GM12878 (cell line): ENCODE measurements at regions not wholly inside any gene's neighbourhood (a gene's known extent, or its start where the extent isn't known, plus 50 kb on each side); places are given as distances from the start of the nearest gene placed in this dataset.

Source experiments
- ATAC-seq: fragments of 200-7000 bp; cut with Tn5 transposase; 3 replicates; pipeline ENCODE4 v1.9.1; 2020; ENCODE audit warnings: mild to moderate bottlenecking, moderate library complexity
- BruUV-seq: library from RNA; stranded (reverse); fragments of 400-500 nt; replicated peaks from 2 replicates; lab custom pipeline; 2021; lab: Mats Ljungman, UMichigan
- CTCF ChIA-PET: fragments of 300-600 bp; sonication (Branson Sonifier 250); formaldehyde crosslinking; extraction: SDS; loops from one replicate; lab custom pipeline; 2021; ENCODE audit warnings: inconsistent platforms; lab: Yijun Ruan, JAX
- POLR2A ChIA-PET: fragments of 350-600 bp; formaldehyde crosslinking; extraction: SDS; loops from one replicate; lab custom pipeline; 2021; ENCODE audit warnings: inconsistent platforms; lab: Charles Lee
- RAD21 ChIA-PET: fragments of 300-600 bp; sonication (Branson Sonifier 250); formaldehyde crosslinking; loops from one replicate; lab custom pipeline; 2023; ENCODE audit warnings: antibody characterized with exemption; ENCODE audit not compliant: unreplicated experiment; lab: Charles Lee
- SMC1A ChIA-PET: fragments of 300-600 bp; sonication (Branson Sonifier 250); formaldehyde crosslinking; loops from one replicate; lab custom pipeline; 2023; ENCODE audit not compliant: unreplicated experiment, uncharacterized antibody; lab: Charles Lee
- DNase-seq: peaks from one replicate; pipeline ENCODE4 v3.0.0-alpha.2; 2011; ENCODE audit warnings: low read depth, low spot score
- FAIRE-seq: peaks from 3 replicates; lab custom pipeline; 2011; peaks lifted over from hg19 to GRCh38; lab: Jason Lieb, UNC
- H2AFZ ChIP-seq: 2 replicates; pipeline ENCODE4 v1.6.0; 2011; ENCODE audit warnings: low read depth, low read length, control low read depth; ENCODE audit not compliant: control insufficient read depth
- H3K27ac ChIP-seq: 2 replicates; pipeline ENCODE4 v1.5.1; 2011; ENCODE audit warnings: control low read depth; ENCODE audit not compliant: control insufficient read depth, insufficient read depth
- H3K27me3 ChIP-seq, 2 experiments: replicated peaks in 1 of 2; 2 replicates each; pipeline versions ENCODE4 v1.6.0 to v1.6.1; 2011; ENCODE audit warnings: low read length in 1 of 2; ENCODE audit not compliant: control insufficient read depth in 2 of 2, insufficient read depth in 2 of 2
- H3K36me3 ChIP-seq, 2 experiments: 2 replicates each; pipeline ENCODE4 v1.5.1; 2011; ENCODE audit warnings: low read length in 1 of 2; ENCODE audit not compliant: control insufficient read depth in 2 of 2, insufficient read depth in 2 of 2
- H3K4me1 ChIP-seq: 2 replicates; pipeline ENCODE4 v1.6.1; 2011; ENCODE audit warnings: mild to moderate bottlenecking, low read length, moderate library complexity, mixed read lengths; ENCODE audit not compliant: control insufficient read depth, insufficient read depth
- H3K4me2 ChIP-seq: 2 replicates; pipeline ENCODE4 v1.6.0; 2011; ENCODE audit warnings: control low read depth; ENCODE audit not compliant: control insufficient read depth, insufficient read depth
- H3K4me3 ChIP-seq: fragments of 200-600 bp; sonication (generic); 2 replicates; pipeline ENCODE4 v1.5.1; 2016
- H3K79me2 ChIP-seq: 2 replicates; pipeline ENCODE4 v1.6.0; 2011; ENCODE audit warnings: low read length; ENCODE audit not compliant: control insufficient read depth, insufficient read depth
- H3K9ac ChIP-seq: 2 replicates; pipeline ENCODE4 v1.8.0; 2011; ENCODE audit warnings: low read length, control low read depth, mixed read lengths; ENCODE audit not compliant: control insufficient read depth, insufficient read depth
- H3K9me3 ChIP-seq: replicated peaks from 3 replicates; pipeline ENCODE4 v1.5.1; 2011; ENCODE audit warnings: mild to moderate bottlenecking, low read length; ENCODE audit not compliant: control insufficient read depth, insufficient read depth
- H4K20me1 ChIP-seq: 2 replicates; pipeline ENCODE4 v1.6.0; 2011; ENCODE audit not compliant: control insufficient read depth, insufficient read depth
- CBX5 ChIP-seq: sonication (generic); IDR thresholded peaks from 2 replicates; pipeline ENCODE4 v1.6.1; 2016; ENCODE audit warnings: low read depth, moderate library complexity, mild to moderate bottlenecking, inconsistent platforms
- CHD4 ChIP-seq: fragments of 200-600 bp; sonication (generic); IDR thresholded peaks from 2 replicates; pipeline ENCODE4 v1.6.1; 2016; ENCODE audit warnings: mild to moderate bottlenecking
- DPF2 ChIP-seq: fragments of 450-650 bp; IDR thresholded peaks from 2 replicates; pipeline ENCODE4 v1.6.1; 2017; ENCODE audit warnings: mild to moderate bottlenecking
- EED ChIP-seq: sonication (generic); IDR thresholded peaks from 2 replicates; pipeline ENCODE4 v1.6.1; 2016; ENCODE audit warnings: antibody characterized with exemption, low read depth
- HCFC1 ChIP-seq: fragments of 150-350 bp; IDR thresholded peaks from 2 replicates; pipeline ENCODE4 v1.6.1; 2014; ENCODE audit warnings: low read length
- JUNB ChIP-seq: IDR thresholded peaks from 2 replicates; pipeline ENCODE4 v1.6.1; 2016; ENCODE audit warnings: antibody characterized with exemption, mild to moderate bottlenecking
- NBN ChIP-seq: fragments of 450-650 bp; IDR thresholded peaks from 2 replicates; pipeline ENCODE4 v1.6.1; 2016
- NFYA ChIP-seq: IDR thresholded peaks from 2 replicates; pipeline ENCODE4 v1.6.1; 2011; ENCODE audit warnings: low read depth, mild to moderate bottlenecking, low read length, improper control_type of control experiment, borderline replicate concordance
- NRF1 ChIP-seq: conservative IDR thresholded peaks from 2 replicates; pipeline ENCODE4 v1.6.1; 2011; ENCODE audit warnings: mild to moderate bottlenecking, low read depth, low read length, improper control_type of control experiment
- POLR2AphosphoS5 ChIP-seq: IDR thresholded peaks from 2 replicates; pipeline ENCODE4 v1.6.1; 2011; ENCODE audit warnings: mild to moderate bottlenecking, low read length, inconsistent platforms
- RCOR1 ChIP-seq: conservative IDR thresholded peaks from 2 replicates; pipeline ENCODE4 v1.6.1; 2012; ENCODE audit warnings: low read depth, low read length, improper control_type of control experiment
- RFX5 ChIP-seq: IDR thresholded peaks from 2 replicates; pipeline ENCODE4 v1.6.1; 2011; ENCODE audit warnings: low read depth, low read length, improper control_type of control experiment
- SREBF1 ChIP-seq: IDR thresholded peaks from 2 replicates; pipeline ENCODE4 v1.6.1; 2012; ENCODE audit warnings: mild to moderate bottlenecking, low read length
- SRF ChIP-seq, 2 experiments: IDR thresholded peaks; 2 replicates each; pipeline ENCODE4 v1.6.1; 2011; ENCODE audit warnings: low read depth in 2 of 2, low read length in 2 of 2, mild to moderate bottlenecking in 1 of 2, moderate library complexity in 1 of 2
- STAT3 ChIP-seq: IDR thresholded peaks from 2 replicates; pipeline ENCODE4 v1.6.1; 2011; ENCODE audit warnings: low read depth, low read length, improper control_type of control experiment
- WRNIP1 ChIP-seq: IDR thresholded peaks from 2 replicates; pipeline ENCODE4 v1.6.1; 2011; ENCODE audit warnings: low read depth, low read length, improper control_type of control experiment, borderline replicate concordance
- YY1 ChIP-seq: IDR thresholded peaks from 2 replicates; pipeline ENCODE4 v1.6.1; 2011; ENCODE audit warnings: low read depth, mild to moderate bottlenecking, low read length
- WGBS: methylation state at CpG from one replicate; pipeline ENCODE4 v1.1.6; 2016; ENCODE audit warnings: low lambda C conversion rate; ENCODE audit not compliant: insufficient replicate concordance, insufficient coverage; ENCODE audit errors: missing lambda C conversion rate; 5-methylcytosine and 5-hydroxymethylcytosine counted together
- in situ Hi-C: fragments of 300-500 bp; cut with MboI; formaldehyde crosslinking; loops from 9 replicates; pipeline ENCODE4 v1.14.3; 2018; ENCODE audit warnings: mixed read lengths
- intact Hi-C: fragments of 100-400 bp; cut with micrococcal nuclease; formaldehyde crosslinking; loops from one replicate; pipeline ENCODE4 v1.14.2; 2022; ENCODE audit not compliant: unreplicated experiment
- TF ChIP-seq, protein P1 (sequence below): IDR thresholded peaks from 2 replicates; pipeline ENCODE4 v1.6.1; 2012; ENCODE audit warnings: improper control_type of control experiment, low read depth, low read length; ENCODE audit not compliant: insufficient replicate concordance
- TF ChIP-seq, protein P2 (sequence below): IDR thresholded peaks from 2 replicates; pipeline ENCODE4 v1.6.1; 2011; ENCODE audit warnings: low read depth, low read length, improper control_type of control experiment, borderline replicate concordance

DNA sequence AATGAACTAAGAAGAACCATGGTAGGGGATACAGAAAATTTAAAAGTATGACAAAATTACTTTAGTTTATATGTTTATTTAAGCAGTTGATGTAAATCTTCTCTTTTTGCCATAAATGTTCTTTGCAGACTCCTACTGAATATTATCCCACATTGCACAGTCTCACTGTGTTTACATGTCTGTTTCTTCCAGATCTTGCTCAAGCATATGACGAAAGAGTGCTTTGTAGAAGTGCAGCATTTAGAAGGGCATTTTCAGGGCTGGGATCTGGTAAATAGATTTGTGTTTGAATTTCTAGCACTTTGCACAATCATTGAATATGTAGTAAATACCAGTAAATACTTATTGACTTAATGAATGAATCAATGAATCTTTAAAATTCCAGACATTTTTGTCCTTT is 152.0 kb upstream of the EPHA7 start:
- intact Hi-C loops = no loop called here
- H4K20me1 ChIP-seq = no peaks in the 10 kb centered on the region
- no peak overlapping the region for H3K9ac ChIP-seq
- no TSS peak for BruUV-seq
- H3K27me3 ChIP-seq = no peaks in the 10 kb centered on the region
- ChIA-PET SMC1A (no interaction called here), CTCF (no interaction called here), POLR2A (no interaction called here), RAD21 (no interaction called here)
- FAIRE-seq (no peak), ATAC-seq (no peak), DNase-seq (no peak)
- H3K4me1 ChIP-seq = no peaks in the 10 kb centered on the region
- no peaks in the 10 kb centered on the region for H3K79me2 ChIP-seq
- no peak for TF ChIP-seq POLR2AphosphoS5
- no peak for TF ChIP-seq NBN
- no peak for TF ChIP-seq RFX5
- TF ChIP-seq SRF (IDR thresholded peaks at IDR 0.05; ENCODE audit: low read depth in 2 of 2, low read length in 2 of 2) = no peak
- TF ChIP-seq STAT3 = no peak
- no peak for TF ChIP-seq NRF1
- no peak for TF ChIP-seq NFYA
- TF ChIP-seq YY1 = no peak
- TF ChIP-seq SREBF1 = no peak
- TF ChIP-seq EED = no peak
- TF ChIP-seq CBX5 = no peak
- TF ChIP-seq JUNB = no peak
- no peak for TF ChIP-seq HCFC1
- no peak for TF ChIP-seq RCOR1
- TF ChIP-seq, protein P1, sequence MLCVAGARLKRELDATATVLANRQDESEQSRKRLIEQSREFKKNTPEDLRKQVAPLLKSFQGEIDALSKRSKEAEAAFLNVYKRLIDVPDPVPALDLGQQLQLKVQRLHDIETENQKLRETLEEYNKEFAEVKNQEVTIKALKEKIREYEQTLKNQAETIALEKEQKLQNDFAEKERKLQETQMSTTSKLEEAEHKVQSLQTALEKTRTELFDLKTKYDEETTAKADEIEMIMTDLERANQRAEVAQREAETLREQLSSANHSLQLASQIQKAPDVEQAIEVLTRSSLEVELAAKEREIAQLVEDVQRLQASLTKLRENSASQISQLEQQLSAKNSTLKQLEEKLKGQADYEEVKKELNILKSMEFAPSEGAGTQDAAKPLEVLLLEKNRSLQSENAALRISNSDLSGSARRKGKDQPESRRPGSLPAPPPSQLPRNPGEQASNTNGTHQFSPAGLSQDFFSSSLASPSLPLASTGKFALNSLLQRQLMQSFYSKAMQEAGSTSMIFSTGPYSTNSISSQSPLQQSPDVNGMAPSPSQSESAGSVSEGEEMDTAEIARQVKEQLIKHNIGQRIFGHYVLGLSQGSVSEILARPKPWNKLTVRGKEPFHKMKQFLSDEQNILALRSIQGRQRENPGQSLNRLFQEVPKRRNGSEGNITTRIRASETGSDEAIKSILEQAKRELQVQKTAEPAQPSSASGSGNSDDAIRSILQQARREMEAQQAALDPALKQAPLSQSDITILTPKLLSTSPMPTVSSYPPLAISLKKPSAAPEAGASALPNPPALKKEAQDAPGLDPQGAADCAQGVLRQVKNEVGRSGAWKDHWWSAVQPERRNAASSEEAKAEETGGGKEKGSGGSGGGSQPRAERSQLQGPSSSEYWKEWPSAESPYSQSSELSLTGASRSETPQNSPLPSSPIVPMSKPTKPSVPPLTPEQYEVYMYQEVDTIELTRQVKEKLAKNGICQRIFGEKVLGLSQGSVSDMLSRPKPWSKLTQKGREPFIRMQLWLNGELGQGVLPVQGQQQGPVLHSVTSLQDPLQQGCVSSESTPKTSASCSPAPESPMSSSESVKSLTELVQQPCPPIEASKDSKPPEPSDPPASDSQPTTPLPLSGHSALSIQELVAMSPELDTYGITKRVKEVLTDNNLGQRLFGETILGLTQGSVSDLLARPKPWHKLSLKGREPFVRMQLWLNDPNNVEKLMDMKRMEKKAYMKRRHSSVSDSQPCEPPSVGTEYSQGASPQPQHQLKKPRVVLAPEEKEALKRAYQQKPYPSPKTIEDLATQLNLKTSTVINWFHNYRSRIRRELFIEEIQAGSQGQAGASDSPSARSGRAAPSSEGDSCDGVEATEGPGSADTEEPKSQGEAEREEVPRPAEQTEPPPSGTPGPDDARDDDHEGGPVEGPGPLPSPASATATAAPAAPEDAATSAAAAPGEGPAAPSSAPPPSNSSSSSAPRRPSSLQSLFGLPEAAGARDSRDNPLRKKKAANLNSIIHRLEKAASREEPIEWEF = no peak
- no peak for TF ChIP-seq CHD4
- TF ChIP-seq, protein P2, sequence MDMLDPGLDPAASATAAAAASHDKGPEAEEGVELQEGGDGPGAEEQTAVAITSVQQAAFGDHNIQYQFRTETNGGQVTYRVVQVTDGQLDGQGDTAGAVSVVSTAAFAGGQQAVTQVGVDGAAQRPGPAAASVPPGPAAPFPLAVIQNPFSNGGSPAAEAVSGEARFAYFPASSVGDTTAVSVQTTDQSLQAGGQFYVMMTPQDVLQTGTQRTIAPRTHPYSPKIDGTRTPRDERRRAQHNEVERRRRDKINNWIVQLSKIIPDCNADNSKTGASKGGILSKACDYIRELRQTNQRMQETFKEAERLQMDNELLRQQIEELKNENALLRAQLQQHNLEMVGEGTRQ = no peak
- TF ChIP-seq WRNIP1 = no peak
- no peak for TF ChIP-seq DPF2
- no peak overlapping the region for H3K4me3 ChIP-seq
- H3K4me2 ChIP-seq = no peak overlapping the region
- in situ Hi-C loops = no loop called here
- no peaks in the 10 kb centered on the region for H3K9me3 ChIP-seq
- WGBS = 13% methylated on average over 1 of the region's 1 CpG
- no peaks in the 10 kb centered on the region; a peak in 1 of 4 replicates for H3K36me3 ChIP-seq
- no peak overlapping the region for H2AFZ ChIP-seq
- no peak overlapping the region for H3K27ac ChIP-seq
